ENCODE measurements at regions not wholly inside any gene's neighbourhood (a gene's known extent, or its start where the extent isn't known, plus 50 kb on each side); places are given as distances from the start of the nearest gene placed in this dataset.
"Not testable (repeated sequence)": the region's sequence is repeated elsewhere in the genome, so short reads cannot be mapped to it uniquely, and the experiment has no call there.

DNA sequence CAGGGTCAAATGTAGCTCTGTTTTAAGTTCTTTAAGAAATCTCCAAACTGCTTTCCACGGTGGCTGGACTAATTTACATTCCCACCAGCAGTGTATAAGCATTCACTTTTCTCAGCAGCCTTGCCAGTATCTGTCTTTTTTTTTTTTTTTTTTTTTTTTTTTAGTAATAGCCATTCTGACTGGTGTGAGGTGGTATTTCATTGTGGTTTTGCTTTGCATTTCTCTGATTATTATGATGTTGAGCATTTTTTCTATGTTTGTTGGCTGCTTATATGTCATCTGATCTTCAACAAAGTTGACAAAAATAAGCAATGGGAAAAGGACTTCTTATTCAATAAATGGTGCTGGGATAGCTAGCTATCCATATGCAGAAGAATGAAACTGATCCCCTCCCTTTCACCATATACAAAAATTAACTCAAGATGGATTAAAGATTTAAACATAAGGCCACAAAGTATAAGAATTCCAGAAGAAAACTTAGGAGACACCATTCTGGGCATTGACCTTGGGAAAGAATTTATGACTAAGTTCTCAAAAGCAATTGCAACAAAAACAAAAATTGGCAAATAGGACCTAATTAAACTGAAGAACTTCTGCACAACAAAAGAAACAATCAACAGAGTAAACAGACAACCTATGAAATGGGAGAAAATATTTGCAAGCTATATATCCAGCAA lies 52.6 kb upstream of the FRMD6 start:
- TF ChIP-seq, protein P1, sequence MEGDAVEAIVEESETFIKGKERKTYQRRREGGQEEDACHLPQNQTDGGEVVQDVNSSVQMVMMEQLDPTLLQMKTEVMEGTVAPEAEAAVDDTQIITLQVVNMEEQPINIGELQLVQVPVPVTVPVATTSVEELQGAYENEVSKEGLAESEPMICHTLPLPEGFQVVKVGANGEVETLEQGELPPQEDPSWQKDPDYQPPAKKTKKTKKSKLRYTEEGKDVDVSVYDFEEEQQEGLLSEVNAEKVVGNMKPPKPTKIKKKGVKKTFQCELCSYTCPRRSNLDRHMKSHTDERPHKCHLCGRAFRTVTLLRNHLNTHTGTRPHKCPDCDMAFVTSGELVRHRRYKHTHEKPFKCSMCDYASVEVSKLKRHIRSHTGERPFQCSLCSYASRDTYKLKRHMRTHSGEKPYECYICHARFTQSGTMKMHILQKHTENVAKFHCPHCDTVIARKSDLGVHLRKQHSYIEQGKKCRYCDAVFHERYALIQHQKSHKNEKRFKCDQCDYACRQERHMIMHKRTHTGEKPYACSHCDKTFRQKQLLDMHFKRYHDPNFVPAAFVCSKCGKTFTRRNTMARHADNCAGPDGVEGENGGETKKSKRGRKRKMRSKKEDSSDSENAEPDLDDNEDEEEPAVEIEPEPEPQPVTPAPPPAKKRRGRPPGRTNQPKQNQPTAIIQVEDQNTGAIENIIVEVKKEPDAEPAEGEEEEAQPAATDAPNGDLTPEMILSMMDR (IDR thresholded peaks at IDR 0.05; ENCODE audit: poor library complexity, severe bottlenecking), result not testable (repeated sequence)
- TF ChIP-seq RAD21 (conservative IDR thresholded peaks at IDR 0.05), result not testable (repeated sequence)
